NCI-H69 (cell line): ENCODE measurements at regions not wholly inside any gene's neighbourhood (a gene's known extent, or its start where the extent isn't known, plus 50 kb on each side); places are given as distances from the start of the nearest gene placed in this dataset.
"Not testable (repeated sequence)": the region's sequence is repeated elsewhere in the genome, so short reads cannot be mapped to it uniquely, and the experiment has no call there.

Experiments
- DNase-seq: peaks from one replicate; lab custom pipeline; 2025; lab: John Stamatoyannopoulos, UW

GRCh38 chrX:51151734-51152133 is 180.9 kb upstream of the NUDT10 start:
- no peak for DNase-seq

- DNase-seq: no peak
These were observed 177.5 kb upstream of the NUDT10 start for GRCh38 chrX:51155157-51155556.

- no peak for DNase-seq
These were observed 177.1 kb upstream of the NUDT10 start for GRCh38 chrX:51155566-51155965.

- no peak for DNase-seq
These were observed 174.4 kb upstream of the NUDT10 start for GRCh38 chrX:51158231-51158630.

- not testable (repeated sequence) for DNase-seq
These were observed 173.2 kb upstream of the NUDT10 start for GRCh38 chrX:51159378-51159777.

- DNase-seq: no peak
These were observed 168.9 kb upstream of the NUDT10 start for GRCh38 chrX:51163730-51164129.

GRCh38 chrX:51178356-51178900 is 154.2 kb upstream of the NUDT10 start:
- not testable (repeated sequence) for DNase-seq

- DNase-seq: not testable (repeated sequence)
These were observed 152.8 kb upstream of the NUDT10 start for GRCh38 chrX:51179805-51180204.

GRCh38 chrX:51182545-51182944 is 150.1 kb upstream of the NUDT10 start:
- DNase-seq: no peak

- DNase-seq: no peak
These were observed 140.5 kb upstream of the NUDT10 start for GRCh38 chrX:51192104-51192503.

- no peak for DNase-seq
These were observed 117.4 kb upstream of the NUDT10 start for GRCh38 chrX:51215266-51215665.

- no peak for DNase-seq
These were observed 116.8 kb upstream of the NUDT10 start for GRCh38 chrX:51215856-51216255.

- DNase-seq: no peak
These were observed 90.4 kb upstream of the NUDT10 start for GRCh38 chrX:51242212-51242611.

- no peak for DNase-seq
These were observed 75.1 kb upstream of the NUDT10 start for GRCh38 chrX:51257490-51257889.

- not testable (repeated sequence) for DNase-seq
These were observed 70.4 kb upstream of the NUDT10 start for GRCh38 chrX:51262271-51262670.

GRCh38 chrX:51272638-51273037 is 60.0 kb upstream of the NUDT10 start:
- no peak for DNase-seq

GRCh38 chrX:51281758-51282318 is 50.8 kb upstream of the NUDT10 start:
- no peak for DNase-seq
